Astrocyte (in vitro differentiated cells and primary cell): ENCODE measurements at regions not wholly inside any gene's neighbourhood (a gene's known extent, or its start where the extent isn't known, plus 50 kb on each side); places are given as distances from the start of the nearest gene placed in this dataset.

Experiments used
- CTCF ChIP-seq: IDR thresholded peaks from 2 replicates; pipeline ENCODE4 v1.5.1; 2011; ENCODE audit warnings: low read depth, mild to moderate bottlenecking, inconsistent platforms, low read length, moderate library complexity; ENCODE audit not compliant: insufficient read depth
- EZH2 ChIP-seq: IDR thresholded peaks from 2 replicates; pipeline ENCODE4 v1.6.1; 2012; ENCODE audit warnings: mild to moderate bottlenecking, low read length, inconsistent platforms; ENCODE audit not compliant: insufficient read depth

- TF ChIP-seq CTCF (no peak), EZH2 (no peak)
Observed at GRCh38 chr2:215862351-215862771, 151.0 kb downstream of the MREG start.
